HG02884 (cell line): ENCODE measurements at regions not wholly inside any gene's neighbourhood (a gene's known extent, or its start where the extent isn't known, plus 50 kb on each side); places are given as distances from the start of the nearest gene placed in this dataset.

ENCODE experiments used
- ATAC-seq: cut with Tn5 transposase; IDR thresholded peaks from one replicate; pipeline ENCODE4 v1.9.1; 2021; ENCODE audit warnings: mild to moderate bottlenecking, moderate library complexity; ENCODE audit not compliant: unreplicated experiment

GRCh38 chr5:96247708-96248107, 185.3 kb downstream of the PCSK1 start:
- no peak for ATAC-seq

DNA sequence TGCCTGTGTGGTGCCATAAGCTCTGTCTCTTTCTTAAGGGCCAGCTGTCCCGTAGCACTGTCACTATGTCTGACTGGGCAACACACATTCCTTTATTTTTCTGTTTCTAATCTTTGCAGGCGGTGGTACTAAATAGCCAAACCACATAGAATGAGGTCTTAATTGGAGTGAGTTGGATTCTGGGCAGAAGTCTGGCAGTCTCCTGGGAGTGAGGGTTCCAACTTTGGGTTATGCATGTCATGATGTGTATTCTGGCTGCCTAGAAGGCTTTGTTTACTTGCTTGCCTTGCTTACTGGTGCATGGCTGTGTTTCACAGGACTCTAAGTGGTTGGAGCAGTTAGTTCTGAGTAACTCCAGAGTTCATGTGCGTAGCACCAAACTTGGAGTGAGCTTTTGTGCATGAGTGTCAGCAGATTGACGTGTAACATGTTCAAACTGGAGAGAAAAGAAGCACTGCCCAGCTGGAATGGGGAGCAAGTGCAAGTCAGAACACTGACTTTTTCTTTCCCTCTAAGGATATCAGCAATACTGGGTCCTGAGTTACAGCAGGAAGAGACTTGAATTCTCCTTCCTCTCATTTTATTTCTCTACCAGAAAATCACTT, 185.8 kb downstream of the PCSK1 start:
- ATAC-seq, result no peak

DNA sequence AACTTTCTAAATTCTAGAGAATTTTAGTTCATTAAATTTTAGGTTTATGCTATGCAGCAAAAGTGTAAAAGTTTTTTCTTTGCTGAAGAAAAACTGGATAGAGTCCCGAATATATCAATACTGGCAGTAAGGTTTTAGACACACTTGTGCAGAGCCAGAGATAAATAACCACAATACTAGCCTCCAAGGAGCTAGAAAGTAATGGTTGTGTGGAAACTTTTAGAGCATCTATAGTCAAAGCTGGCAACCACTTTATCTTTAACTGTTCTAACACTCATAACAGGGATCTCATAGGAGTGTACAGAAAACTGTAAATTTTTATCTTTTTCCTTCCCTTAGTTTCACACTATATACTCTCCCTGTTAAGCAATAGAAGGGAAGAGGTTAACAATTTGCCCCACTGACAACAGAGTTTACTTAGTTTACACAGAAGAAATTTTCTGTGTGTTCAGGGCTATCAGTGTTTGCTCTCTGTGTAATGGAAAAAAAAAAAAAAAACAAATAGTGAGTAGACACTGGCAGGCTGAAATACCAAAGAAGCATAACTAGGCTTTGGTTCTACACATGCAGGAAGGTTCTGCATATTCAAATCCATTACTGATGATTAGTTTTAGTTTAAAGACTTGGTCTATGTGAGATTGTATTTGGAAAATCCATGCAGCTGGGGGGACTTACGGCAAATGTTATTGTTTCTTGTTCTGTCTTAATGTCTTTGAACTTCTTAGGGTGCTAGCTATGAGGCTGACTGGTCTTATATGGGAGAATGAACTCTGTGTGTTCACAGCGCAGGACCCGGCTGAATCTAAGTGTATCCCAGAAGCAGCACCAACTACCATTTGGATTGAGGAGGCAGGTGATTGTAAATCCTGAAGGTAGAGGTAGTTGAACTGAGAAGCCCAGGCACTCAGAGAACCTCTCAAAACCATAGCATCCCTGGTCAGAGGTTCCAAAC, 187.6 kb downstream of the PCSK1 start:
- no peak for ATAC-seq

GRCh38 chr5:96244696-96245095, 188.4 kb downstream of the PCSK1 start:
- no peak for ATAC-seq

DNA sequence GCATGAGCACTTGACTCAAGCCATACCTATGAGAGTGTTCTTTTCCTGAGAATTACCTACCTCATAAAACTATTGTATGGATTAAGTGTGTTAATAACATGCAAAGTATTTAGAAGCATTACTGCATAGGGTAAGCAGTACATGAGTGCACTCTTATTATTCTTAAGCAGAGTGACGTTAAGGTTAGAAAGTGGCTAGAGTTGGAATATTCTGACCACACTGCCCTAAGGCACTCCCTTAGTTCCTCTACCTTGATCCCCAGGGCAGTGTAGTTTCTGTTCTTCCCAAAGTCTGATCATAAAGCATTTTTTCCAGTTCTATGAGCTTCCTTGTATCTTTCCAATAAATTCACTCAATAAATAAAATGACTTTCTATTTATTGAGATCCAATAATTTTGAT, 189.2 kb downstream of the PCSK1 start:
- no peak for ATAC-seq

GRCh38 chr5:96243203-96243602, 189.8 kb downstream of the PCSK1 start:
- no peak for ATAC-seq

DNA sequence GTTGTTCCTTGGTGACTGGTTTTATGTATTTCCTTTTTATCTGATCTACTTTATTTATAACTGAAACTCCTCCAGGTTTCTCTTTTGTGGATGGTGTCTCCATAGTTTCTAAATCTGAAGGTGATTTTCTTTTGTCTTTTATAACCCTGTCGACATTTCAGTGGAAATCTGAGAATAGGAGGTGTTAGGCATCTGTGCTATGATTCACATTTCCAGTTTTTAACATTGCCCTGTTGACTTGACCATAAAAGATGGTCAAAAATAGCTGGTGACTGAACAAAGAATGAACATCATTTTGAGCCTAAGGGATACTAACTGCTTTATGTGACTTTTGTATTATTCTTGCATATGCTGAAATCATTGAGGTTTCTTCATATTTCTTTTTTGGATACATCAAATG, 190.5 kb downstream of the PCSK1 start:
- ATAC-seq, result no peak

- no peak for ATAC-seq
Measured at GRCh38 chr5:96236831-96237230, 196.2 kb downstream of the PCSK1 start.

DNA sequence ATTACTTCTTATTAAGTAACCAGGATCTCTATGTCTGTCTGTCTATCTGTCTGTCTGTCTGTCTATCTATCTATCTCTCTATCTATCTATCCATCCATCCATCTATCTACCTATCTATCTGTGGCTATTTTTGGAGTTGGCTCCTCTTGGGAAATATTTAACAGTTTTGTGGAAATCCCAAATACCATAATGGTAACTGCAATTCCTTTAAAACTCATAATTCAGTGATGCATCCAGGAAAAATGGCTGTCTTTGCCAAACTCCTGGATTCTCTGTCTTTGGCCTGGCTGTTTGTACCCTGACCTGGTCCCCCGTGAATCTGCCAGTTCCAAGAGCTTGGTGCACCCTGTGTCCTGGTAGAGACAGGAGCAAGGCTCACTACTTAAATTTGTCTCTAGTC, 197.0 kb downstream of the PCSK1 start:
- no peak for ATAC-seq

- ATAC-seq, result no peak
Measured at GRCh38 chr5:96235008-96235910, 197.8 kb downstream of the PCSK1 start.

- no peak for ATAC-seq
Measured at GRCh38 chr5:96232602-96233001, 200.4 kb downstream of the PCSK1 start.

DNA sequence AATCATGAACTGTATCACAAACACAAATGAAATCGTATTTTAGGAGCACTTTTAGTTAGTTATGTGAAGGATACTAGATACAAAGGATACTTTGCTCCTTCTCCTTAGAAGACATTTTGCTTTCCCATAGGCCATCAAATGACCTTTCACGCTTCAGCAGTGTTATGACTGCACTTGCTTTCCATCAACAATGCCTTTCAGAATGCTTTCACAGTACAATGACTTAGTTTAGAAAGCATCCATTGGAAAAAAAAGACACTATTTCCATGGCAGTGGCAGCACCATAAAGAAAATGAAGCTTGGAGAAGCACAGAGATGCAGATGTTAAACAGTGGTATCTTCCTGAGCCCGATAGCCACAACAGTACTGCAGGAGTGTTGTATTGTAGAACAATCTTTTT, 203.9 kb downstream of the PCSK1 start:
- no peak for ATAC-seq

GRCh38 chr5:96228408-96228807, 204.6 kb downstream of the PCSK1 start:
- no peak for ATAC-seq

DNA sequence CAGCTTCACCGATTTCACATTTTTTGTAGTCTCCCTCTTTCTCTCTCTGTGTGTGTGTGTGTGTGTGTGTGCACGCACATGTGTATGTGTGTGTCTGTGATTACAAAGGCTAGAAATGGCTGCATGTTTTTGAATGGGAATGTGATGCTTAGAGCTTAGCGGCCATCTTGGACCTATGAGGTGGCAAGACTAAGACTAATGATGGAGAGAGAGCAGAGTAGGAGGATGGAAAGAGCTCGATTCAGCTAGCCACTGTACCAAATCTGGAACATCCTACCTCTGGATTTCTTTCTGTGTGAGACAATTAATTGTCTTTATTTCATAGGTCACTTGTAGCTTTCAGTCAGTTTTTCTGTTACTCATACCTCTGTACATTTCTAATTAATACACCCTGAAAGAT, 205.1 kb downstream of the PCSK1 start:
- ATAC-seq, result no peak

DNA sequence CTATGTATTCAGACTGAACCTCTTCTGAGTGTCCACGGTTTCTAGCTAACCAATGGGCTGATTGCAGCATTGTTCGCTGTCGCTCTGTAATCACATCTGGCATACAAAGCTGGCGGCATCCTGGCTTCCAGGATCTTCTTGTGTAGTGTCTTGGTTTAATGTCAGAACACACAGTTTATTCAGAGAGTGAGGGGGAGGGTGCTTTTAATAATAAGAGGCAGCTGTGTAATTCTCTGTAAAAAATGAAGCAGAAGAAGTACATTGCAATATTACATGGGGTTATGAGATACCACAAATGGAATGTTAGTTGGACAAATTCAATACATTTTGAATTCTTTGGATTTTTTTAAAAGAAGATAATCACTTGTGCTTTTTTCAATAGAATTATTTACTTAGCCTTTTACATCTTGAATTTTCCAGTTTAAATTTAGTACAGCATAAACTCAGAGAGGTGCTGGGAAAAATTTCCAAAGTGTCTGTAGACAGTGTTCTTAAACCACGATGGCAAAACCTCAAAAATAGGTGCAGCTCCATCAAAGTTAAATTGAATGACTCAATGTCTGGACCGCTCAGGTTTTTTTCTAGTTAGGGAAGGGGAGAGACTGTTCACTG, 206.0 kb downstream of the PCSK1 start:
- no peak for ATAC-seq

- ATAC-seq, result no peak
Measured at GRCh38 chr5:96222129-96222528, 210.9 kb downstream of the PCSK1 start.

DNA sequence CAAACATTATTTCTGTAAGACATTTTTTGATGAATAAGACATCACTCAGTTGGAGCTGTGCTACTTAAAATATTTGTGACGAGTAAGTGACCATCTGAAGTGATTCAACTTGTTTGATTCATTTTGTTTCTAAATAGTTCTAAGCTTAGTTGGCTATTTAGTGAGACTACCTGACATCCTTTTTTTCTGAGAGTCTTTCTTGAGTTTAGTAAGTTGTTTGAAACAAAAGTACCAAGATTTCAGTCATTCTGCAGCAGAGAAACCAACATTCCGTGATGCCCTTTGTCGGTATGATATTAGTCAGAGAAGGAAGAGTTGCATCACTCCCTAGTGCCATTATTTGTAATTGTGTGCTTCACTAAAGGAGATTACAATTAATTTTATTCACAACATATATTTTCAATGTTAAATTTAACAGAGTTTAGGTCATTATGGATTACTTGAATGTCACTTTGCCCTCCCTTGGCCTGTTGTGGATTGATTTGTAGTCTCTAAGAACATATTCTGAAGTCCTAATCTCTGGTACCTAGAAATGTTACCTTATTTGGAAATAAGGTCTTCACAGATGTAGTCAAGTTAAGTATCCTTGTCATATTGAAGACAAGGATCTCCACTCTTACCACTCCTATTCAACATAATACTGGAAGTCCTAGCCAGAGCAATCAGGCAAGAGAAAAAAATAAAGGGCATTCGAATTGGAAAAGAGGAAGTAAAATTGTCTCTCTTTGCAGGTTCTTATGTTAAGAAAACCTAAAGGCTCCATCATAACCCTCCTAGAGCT, 212.2 kb downstream of the PCSK1 start:
- no peak for ATAC-seq

DNA sequence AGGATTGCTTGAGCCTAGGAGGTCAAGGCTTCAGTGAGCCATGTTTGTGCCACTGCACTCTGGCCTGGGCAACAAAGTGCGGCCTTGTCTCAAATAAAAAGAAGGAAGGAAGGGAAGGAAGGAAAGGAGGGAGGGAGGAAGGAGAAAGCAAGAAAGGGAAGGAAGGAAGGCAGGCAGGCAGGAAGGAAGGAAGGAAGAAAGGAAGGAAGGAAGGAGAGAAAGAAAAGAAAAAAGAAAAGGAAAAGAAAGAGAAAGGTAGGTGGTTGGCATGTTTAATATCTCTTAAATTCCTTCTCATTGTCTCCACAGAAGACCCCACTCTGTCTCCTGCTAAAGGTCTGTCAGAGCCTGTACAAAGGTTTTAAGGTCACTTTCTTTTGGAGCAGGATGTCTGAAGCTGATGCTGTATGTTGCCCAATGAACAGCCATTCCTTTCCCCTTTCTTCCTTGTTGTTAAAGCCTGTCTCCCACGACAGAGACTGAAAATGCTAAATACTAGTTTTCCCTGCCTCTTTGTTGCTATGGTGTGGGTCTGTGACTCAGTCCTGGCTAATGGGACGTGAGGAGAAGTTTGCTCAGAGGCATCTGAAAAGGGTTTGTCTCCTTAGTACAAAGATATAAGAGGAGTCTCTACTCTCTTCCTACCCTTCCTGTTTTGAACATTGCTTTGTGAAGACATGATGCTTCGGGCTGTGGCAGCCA, 213.3 kb downstream of the PCSK1 start:
- ATAC-seq, result no peak

DNA sequence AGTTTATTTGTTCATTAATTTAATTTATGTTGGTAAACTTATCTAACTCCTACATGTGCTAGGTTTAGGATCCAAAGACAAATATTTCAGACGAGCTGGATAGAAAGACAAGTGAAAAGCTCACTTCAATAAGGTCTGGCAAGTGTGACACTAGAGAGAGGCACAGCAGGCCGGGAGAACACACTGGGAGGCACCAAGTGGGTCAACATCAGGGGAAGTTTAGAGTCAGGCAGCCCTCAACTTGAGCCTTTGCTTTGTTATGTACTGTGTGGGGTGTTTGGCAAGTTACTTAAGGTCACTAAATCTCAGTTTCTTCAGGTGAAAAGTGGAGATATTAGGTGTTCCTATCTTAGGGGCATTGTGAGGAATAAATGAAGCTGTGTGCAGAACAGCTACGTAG, 214.4 kb downstream of the PCSK1 start:
- no peak for ATAC-seq
